ENCODE measurements at regions not wholly inside any gene's neighbourhood (a gene's known extent, or its start where the extent isn't known, plus 50 kb on each side); places are given as distances from the start of the nearest gene placed in this dataset.

- Histone ChIP-seq H3K4me1 (ENCODE audit: control insufficient read depth, insufficient read depth, low read length) (no peaks in the 10 kb centered on the region), H3K4me3 (ENCODE audit: low read length) (no peak overlapping the region), H3K36me3 (ENCODE audit: insufficient read depth, low read length) (no peaks in the 10 kb centered on the region), H3K9ac (ENCODE audit: low read depth, low read length) (no peak overlapping the region), H3K9me3 (replicated peaks; ENCODE audit: low read length) (no peaks in the 10 kb centered on the region), H3K4me2 (ENCODE audit: low read length) (no peak overlapping the region), H3K27me3 (ENCODE audit: control insufficient read depth, insufficient read depth, low read length) (peaks cover 65% of the 10 kb centered on the region)
These were observed 79.9 kb upstream of the OTOS start for GRCh38 chr2:240220371-240220770.

- Histone ChIP-seq H3K4me1 (ENCODE audit: control insufficient read depth, insufficient read depth, low read length) (no peaks in the 10 kb centered on the region), H3K4me2 (ENCODE audit: low read length) (no peak overlapping the region), H3K36me3 (ENCODE audit: insufficient read depth, low read length) (no peaks in the 10 kb centered on the region), H3K9me3 (replicated peaks; ENCODE audit: low read length) (no peaks in the 10 kb centered on the region), H3K4me3 (ENCODE audit: low read length) (no peak overlapping the region), H3K9ac (ENCODE audit: low read depth, low read length) (no peak overlapping the region), H3K27me3 (ENCODE audit: control insufficient read depth, insufficient read depth, low read length) (peaks cover 58% of the 10 kb centered on the region)
These were observed 83.2 kb upstream of the OTOS start for GRCh38 chr2:240223631-240224030.

- H3K36me3 ChIP-seq (ENCODE audit: insufficient read depth, low read length): no peaks in the 10 kb centered on the region
- peaks cover 9% of the 10 kb centered on the region for H3K9me3 ChIP-seq (replicated peaks; ENCODE audit: low read length)
- H3K4me1 ChIP-seq (ENCODE audit: control insufficient read depth, insufficient read depth, low read length): no peaks in the 10 kb centered on the region
- no peak overlapping the region for H3K4me3 ChIP-seq (ENCODE audit: low read length)
- H3K4me2 ChIP-seq (ENCODE audit: low read length): no peak overlapping the region
- H3K9ac ChIP-seq (ENCODE audit: low read depth, low read length): no peak overlapping the region
- peaks cover 48% of the 10 kb centered on the region for H3K27me3 ChIP-seq (ENCODE audit: control insufficient read depth, insufficient read depth, low read length)
These were observed 84.2 kb upstream of the OTOS start for GRCh38 chr2:240224676-240225075.

DNA sequence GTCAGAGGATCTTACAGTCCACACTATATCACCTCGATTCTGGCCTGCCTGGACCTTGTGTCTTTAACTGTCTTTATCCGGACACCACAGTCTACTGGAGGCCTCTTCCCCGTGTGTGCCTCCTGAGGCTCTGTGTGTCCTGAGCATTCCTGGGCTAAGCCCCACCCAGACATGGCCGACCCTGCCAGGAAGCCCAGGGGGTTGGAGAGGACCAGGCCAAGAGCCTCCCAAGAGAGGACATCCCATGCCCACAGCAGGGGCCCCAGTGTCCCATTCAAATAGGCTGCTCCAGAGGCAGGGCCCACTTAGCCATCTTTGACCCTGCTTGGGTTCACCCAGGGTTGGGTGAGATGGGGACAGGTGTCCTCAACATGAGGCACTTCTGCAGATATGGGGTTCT, 84.7 kb upstream of the OTOS start:
- H3K4me3 ChIP-seq (ENCODE audit: low read length): no peak overlapping the region
- no peaks in the 10 kb centered on the region for H3K4me1 ChIP-seq (ENCODE audit: control insufficient read depth, insufficient read depth, low read length)
- peaks cover 44% of the 10 kb centered on the region for H3K27me3 ChIP-seq (ENCODE audit: control insufficient read depth, insufficient read depth, low read length)
- H3K4me2 ChIP-seq (ENCODE audit: low read length): no peak overlapping the region
- no peak overlapping the region for H3K9ac ChIP-seq (ENCODE audit: low read depth, low read length)
- H3K9me3 ChIP-seq (replicated peaks; ENCODE audit: low read length): peaks cover 9% of the 10 kb centered on the region
- H3K36me3 ChIP-seq (ENCODE audit: insufficient read depth, low read length): no peaks in the 10 kb centered on the region

- Histone ChIP-seq H3K4me1 (ENCODE audit: control insufficient read depth, insufficient read depth, low read length) (no peaks in the 10 kb centered on the region), H3K36me3 (ENCODE audit: insufficient read depth, low read length) (no peaks in the 10 kb centered on the region), H3K9ac (ENCODE audit: low read depth, low read length) (no peak overlapping the region), H3K4me2 (ENCODE audit: low read length) (no peak overlapping the region), H3K27me3 (ENCODE audit: control insufficient read depth, insufficient read depth, low read length) (peaks cover 37% of the 10 kb centered on the region), H3K9me3 (replicated peaks; ENCODE audit: low read length) (peaks cover 9% of the 10 kb centered on the region), H3K4me3 (ENCODE audit: low read length) (no peak overlapping the region)
These were observed 85.4 kb upstream of the OTOS start for GRCh38 chr2:240225660-240226475.

GRCh38 chr2:240226672-240227537, 86.4 kb upstream of the OTOS start:
- peaks cover 9% of the 10 kb centered on the region for H3K9me3 ChIP-seq (replicated peaks; ENCODE audit: low read length)

DNA sequence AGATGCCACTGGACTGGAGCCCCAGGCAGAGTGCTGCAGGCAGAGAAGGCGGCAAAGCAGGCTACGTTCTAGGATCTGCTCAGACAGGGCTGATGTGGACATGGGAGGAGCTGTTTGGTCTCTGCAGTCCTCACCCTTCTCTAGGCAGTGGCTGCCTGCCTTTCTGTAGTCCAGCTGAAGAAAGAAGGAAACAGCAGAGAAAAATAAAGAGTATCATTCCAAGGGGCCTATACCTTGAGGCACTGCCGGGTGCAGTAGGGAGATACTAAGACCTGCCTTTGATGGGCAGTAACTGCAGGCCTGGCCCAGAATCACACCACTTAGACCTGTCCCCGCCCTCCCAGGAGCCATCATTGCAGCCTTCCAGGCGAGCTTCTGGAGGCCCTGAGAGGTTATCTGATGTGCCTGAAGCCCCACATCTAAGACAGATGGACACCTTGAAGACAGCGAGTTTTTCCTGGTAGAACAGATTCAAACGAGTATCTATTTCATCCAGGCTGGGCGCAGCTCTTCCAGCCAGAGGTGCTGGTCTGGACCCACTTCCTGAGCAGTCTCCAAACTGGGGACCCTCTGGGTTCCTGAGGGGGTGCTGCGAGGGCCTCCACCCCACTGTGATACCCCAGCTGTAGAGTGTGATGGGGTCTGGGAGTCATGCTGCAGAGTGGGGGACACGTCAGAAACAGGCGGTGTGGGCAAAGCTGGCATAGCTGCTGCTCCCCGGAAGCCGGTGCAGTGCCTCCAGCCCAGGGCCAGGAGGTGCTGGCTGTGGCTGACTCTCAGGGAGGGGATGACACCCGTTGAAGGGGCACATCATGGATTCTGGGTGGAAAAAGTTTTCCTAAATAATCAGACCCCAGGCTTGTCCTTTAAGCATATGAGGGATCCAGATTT, 87.3 kb upstream of the OTOS start:
- Histone ChIP-seq H3K9me3 (replicated peaks; ENCODE audit: low read length) (peaks cover 9% of the 10 kb centered on the region), H3K4me2 (ENCODE audit: low read length) (no peak overlapping the region), H3K27me3 (ENCODE audit: control insufficient read depth, insufficient read depth, low read length) (peaks cover 26% of the 10 kb centered on the region), H3K36me3 (ENCODE audit: insufficient read depth, low read length) (no peaks in the 10 kb centered on the region), H3K4me3 (ENCODE audit: low read length) (no peak overlapping the region), H3K9ac (ENCODE audit: low read depth, low read length) (no peak overlapping the region), H3K4me1 (ENCODE audit: control insufficient read depth, insufficient read depth, low read length) (no peaks in the 10 kb centered on the region)

More at GRCh38 chr2:240226672-240227537, 86.4 kb upstream of the OTOS start:
- Histone ChIP-seq H3K4me1 (ENCODE audit: control insufficient read depth, insufficient read depth, low read length) (no peaks in the 10 kb centered on the region), H3K9ac (ENCODE audit: low read depth, low read length) (no peak overlapping the region), H3K36me3 (ENCODE audit: insufficient read depth, low read length) (no peaks in the 10 kb centered on the region), H3K4me2 (ENCODE audit: low read length) (no peak overlapping the region), H3K27me3 (ENCODE audit: control insufficient read depth, insufficient read depth, low read length) (peaks cover 35% of the 10 kb centered on the region), H3K4me3 (ENCODE audit: low read length) (no peak overlapping the region)

- no peak overlapping the region for H3K4me3 ChIP-seq (ENCODE audit: low read length)
- no peaks in the 10 kb centered on the region for H3K36me3 ChIP-seq (ENCODE audit: insufficient read depth, low read length)
- H3K4me1 ChIP-seq (ENCODE audit: control insufficient read depth, insufficient read depth, low read length): no peaks in the 10 kb centered on the region
- H3K4me2 ChIP-seq (ENCODE audit: low read length): no peak overlapping the region
- H3K9ac ChIP-seq (ENCODE audit: low read depth, low read length): no peak overlapping the region
- peaks cover 9% of the 10 kb centered on the region for H3K9me3 ChIP-seq (replicated peaks; ENCODE audit: low read length)
- peaks cover 14% of the 10 kb centered on the region for H3K27me3 ChIP-seq (ENCODE audit: control insufficient read depth, insufficient read depth, low read length)
These were observed 88.5 kb upstream of the OTOS start for GRCh38 chr2:240229005-240229404.

GRCh38 chr2:240229603-240230235, 89.3 kb upstream of the OTOS start:
- Histone ChIP-seq H3K27me3 (ENCODE audit: control insufficient read depth, insufficient read depth, low read length) (peaks cover 7% of the 10 kb centered on the region), H3K9me3 (replicated peaks; ENCODE audit: low read length) (peaks cover 9% of the 10 kb centered on the region), H3K9ac (ENCODE audit: low read depth, low read length) (no peak overlapping the region), H3K4me3 (ENCODE audit: low read length) (no peak overlapping the region), H3K36me3 (ENCODE audit: insufficient read depth, low read length) (no peaks in the 10 kb centered on the region), H3K4me1 (ENCODE audit: control insufficient read depth, insufficient read depth, low read length) (no peaks in the 10 kb centered on the region), H3K4me2 (ENCODE audit: low read length) (no peak overlapping the region)

DNA sequence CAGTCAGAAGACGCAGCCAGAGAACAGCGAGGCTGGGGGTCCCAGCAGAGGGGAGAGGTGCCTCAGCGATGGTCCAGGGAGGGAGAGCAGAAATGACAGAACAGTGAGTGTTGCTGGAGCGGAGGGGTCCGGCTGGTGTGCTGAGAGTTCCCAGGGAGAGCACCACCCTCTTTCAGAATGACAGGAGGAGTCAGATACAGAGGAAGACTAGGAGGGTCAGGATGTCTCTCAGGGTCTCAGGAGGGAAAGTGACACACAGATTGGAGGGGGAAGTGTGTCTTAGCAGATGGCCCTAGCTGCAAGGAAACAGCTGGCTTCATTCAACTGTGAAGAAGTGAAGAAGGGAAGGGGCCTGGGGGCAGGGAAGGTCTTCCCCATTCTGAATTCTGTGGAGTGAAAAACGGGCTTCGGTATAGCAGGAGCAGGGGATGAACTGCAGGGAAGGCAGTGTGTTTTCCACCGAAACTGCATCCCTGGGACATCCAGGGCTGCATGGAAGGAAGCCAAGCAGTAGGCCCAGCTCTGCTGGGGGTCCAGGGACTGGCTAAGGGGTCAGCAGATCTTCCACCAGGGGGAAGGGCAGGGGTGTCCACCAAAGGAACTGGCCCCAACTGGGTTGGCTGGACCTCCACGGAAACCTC, 90.0 kb upstream of the OTOS start:
- Histone ChIP-seq H3K36me3 (ENCODE audit: insufficient read depth, low read length) (no peaks in the 10 kb centered on the region), H3K9ac (ENCODE audit: low read depth, low read length) (no peak overlapping the region), H3K9me3 (replicated peaks; ENCODE audit: low read length) (peaks cover 9% of the 10 kb centered on the region), H3K4me3 (ENCODE audit: low read length) (no peak overlapping the region), H3K27me3 (ENCODE audit: control insufficient read depth, insufficient read depth, low read length) (peaks cover under 1% of the 10 kb centered on the region), H3K4me1 (ENCODE audit: control insufficient read depth, insufficient read depth, low read length) (no peaks in the 10 kb centered on the region), H3K4me2 (ENCODE audit: low read length) (no peak overlapping the region)

Measured in skeletal muscle satellite cell (primary cell).